IPS-NIHi7 (cell line): ENCODE measurements at regions not wholly inside any gene's neighbourhood (a gene's known extent, or its start where the extent isn't known, plus 50 kb on each side); places are given as distances from the start of the nearest gene placed in this dataset.

Experiments used
- DNase-seq: peaks from one replicate; pipeline ENCODE4 v3.0.0; 2012; ENCODE audit warnings: mixed read lengths; ENCODE audit errors: extremely low spot score

GRCh38 chr7:35501681-35502080 lies 193.3 kb downstream of the HERPUD2 start:
- DNase-seq: no peak

GRCh38 chr7:35499226-35499625 lies 195.7 kb downstream of the HERPUD2 start:
- DNase-seq: no peak

- no peak for DNase-seq
Observed at GRCh38 chr7:35498416-35498815, 196.5 kb downstream of the HERPUD2 start.

GRCh38 chr7:35495844-35496243 lies 199.1 kb downstream of the HERPUD2 start:
- DNase-seq: no peak

- DNase-seq: no peak
Observed at GRCh38 chr7:35495377-35495776, 199.6 kb downstream of the HERPUD2 start.

- no peak for DNase-seq
Observed at GRCh38 chr7:35494407-35494806, 200.5 kb downstream of the HERPUD2 start.

- DNase-seq: no peak
Observed at GRCh38 chr7:35492451-35493175, 202.3 kb downstream of the HERPUD2 start.

- DNase-seq: no peak
Observed at GRCh38 chr7:35491233-35491632, 203.7 kb downstream of the HERPUD2 start.

- DNase-seq: no peak
Observed at GRCh38 chr7:35487841-35488240, 207.1 kb downstream of the HERPUD2 start.

GRCh38 chr7:35487402-35487801 lies 207.5 kb downstream of the HERPUD2 start:
- no peak for DNase-seq

- DNase-seq: no peak
Observed at GRCh38 chr7:35485436-35485835, 209.5 kb downstream of the HERPUD2 start.

- DNase-seq: no peak
Observed at GRCh38 chr7:35483568-35483967, 211.4 kb downstream of the HERPUD2 start.

- no peak for DNase-seq
Observed at GRCh38 chr7:35482231-35482630, 212.7 kb downstream of the HERPUD2 start.

- DNase-seq: no peak
Observed at GRCh38 chr7:35480806-35481205, 214.1 kb downstream of the HERPUD2 start.

- DNase-seq: no peak
Observed at GRCh38 chr7:35477609-35478008, 217.3 kb downstream of the HERPUD2 start.

- DNase-seq: no peak
Observed at GRCh38 chr7:35474100-35474499, 220.2 kb upstream of the TBX20 start.

- no peak for DNase-seq
Observed at GRCh38 chr7:35468606-35469005, 214.7 kb upstream of the TBX20 start.

GRCh38 chr7:35467456-35467978 lies 213.6 kb upstream of the TBX20 start:
- DNase-seq: no peak

GRCh38 chr7:35465791-35466336 lies 212.0 kb upstream of the TBX20 start:
- DNase-seq: no peak

- DNase-seq: no peak
Observed at GRCh38 chr7:35463751-35464150, 209.9 kb upstream of the TBX20 start.

- no peak for DNase-seq
Observed at GRCh38 chr7:35463176-35463700, 209.3 kb upstream of the TBX20 start.

- peak; percentile 47 for DNase-seq
Observed at GRCh38 chr7:35454575-35455385, 200.9 kb upstream of the TBX20 start.
